ENCODE measurements at regions not wholly inside any gene's neighbourhood (a gene's known extent, or its start where the extent isn't known, plus 50 kb on each side); places are given as distances from the start of the nearest gene placed in this dataset.

DNA sequence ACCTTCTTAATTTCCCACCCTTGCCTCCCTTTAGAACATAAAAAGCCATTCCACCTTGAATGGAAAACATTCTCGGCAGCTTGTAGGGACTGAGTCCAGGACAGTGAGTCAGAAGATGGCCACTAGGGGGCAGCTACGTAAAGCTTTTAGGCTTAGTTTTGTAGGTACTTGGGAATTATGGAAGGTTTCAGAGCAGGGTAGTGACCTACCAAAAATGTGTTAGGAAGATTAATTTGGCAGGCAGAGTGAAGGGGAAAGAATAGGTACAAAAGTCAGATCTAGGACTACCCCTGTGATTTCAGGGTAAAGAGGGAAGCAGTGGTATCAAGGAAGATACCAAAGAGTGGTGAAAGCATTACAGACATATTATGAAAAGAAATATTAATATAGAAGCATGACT, 198.4 kb downstream of the NDFIP2 start:
- Mint-ChIP-seq H3K36me3 (ENCODE audit: low read depth) (peaks cover 4% of the 10 kb centered on the region), H3K4me1 (peaks cover 33% of the 10 kb centered on the region), H3K27ac (ENCODE audit: unreplicated experiment) (no peak overlapping the region), H3K27me3 (ENCODE audit: low read depth) (no peaks in the 10 kb centered on the region), H3K4me3 (no peak overlapping the region), H3K9me3 (peaks cover 8% of the 10 kb centered on the region)
- TF ChIP-seq, protein P1, sequence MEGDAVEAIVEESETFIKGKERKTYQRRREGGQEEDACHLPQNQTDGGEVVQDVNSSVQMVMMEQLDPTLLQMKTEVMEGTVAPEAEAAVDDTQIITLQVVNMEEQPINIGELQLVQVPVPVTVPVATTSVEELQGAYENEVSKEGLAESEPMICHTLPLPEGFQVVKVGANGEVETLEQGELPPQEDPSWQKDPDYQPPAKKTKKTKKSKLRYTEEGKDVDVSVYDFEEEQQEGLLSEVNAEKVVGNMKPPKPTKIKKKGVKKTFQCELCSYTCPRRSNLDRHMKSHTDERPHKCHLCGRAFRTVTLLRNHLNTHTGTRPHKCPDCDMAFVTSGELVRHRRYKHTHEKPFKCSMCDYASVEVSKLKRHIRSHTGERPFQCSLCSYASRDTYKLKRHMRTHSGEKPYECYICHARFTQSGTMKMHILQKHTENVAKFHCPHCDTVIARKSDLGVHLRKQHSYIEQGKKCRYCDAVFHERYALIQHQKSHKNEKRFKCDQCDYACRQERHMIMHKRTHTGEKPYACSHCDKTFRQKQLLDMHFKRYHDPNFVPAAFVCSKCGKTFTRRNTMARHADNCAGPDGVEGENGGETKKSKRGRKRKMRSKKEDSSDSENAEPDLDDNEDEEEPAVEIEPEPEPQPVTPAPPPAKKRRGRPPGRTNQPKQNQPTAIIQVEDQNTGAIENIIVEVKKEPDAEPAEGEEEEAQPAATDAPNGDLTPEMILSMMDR (conservative IDR thresholded peaks at IDR 0.05): peak; percentile 89
- peak; percentile 71 for DNase-seq (ENCODE audit: low read depth, low spot score)

DNA sequence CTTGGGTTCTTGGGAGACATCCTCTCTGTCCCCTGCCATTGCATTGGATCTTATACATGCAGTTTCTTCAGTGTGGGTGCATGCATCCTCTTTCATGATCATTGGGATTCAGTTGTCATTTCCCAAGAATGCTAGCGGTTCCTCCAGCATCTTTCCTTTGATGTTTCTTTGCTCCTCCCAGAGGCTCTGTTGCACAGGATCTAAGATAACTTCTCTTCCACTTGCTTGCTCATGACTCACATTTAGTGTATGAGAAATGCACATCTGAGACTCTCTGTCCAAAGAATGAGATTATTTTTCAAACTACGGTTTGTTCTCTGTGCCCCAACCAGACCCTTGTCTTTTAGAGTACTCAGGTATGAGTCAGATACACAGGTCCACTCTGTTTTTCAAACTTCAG, 197.1 kb downstream of the NDFIP2 start:
- no peaks in the 10 kb centered on the region for H3K27me3 Mint-ChIP-seq (ENCODE audit: low read depth)
- DNase-seq (ENCODE audit: low read depth, low spot score): no peak
- peaks cover 8% of the 10 kb centered on the region for H3K9me3 Mint-ChIP-seq
- peaks cover 4% of the 10 kb centered on the region for H3K36me3 Mint-ChIP-seq (ENCODE audit: low read depth)
- TF ChIP-seq, protein P1 (conservative IDR thresholded peaks at IDR 0.05): no peak
- peaks cover 45% of the 10 kb centered on the region for H3K4me1 Mint-ChIP-seq
- H3K27ac Mint-ChIP-seq (ENCODE audit: unreplicated experiment): no peak overlapping the region
- H3K4me3 Mint-ChIP-seq: no peak overlapping the region

DNA sequence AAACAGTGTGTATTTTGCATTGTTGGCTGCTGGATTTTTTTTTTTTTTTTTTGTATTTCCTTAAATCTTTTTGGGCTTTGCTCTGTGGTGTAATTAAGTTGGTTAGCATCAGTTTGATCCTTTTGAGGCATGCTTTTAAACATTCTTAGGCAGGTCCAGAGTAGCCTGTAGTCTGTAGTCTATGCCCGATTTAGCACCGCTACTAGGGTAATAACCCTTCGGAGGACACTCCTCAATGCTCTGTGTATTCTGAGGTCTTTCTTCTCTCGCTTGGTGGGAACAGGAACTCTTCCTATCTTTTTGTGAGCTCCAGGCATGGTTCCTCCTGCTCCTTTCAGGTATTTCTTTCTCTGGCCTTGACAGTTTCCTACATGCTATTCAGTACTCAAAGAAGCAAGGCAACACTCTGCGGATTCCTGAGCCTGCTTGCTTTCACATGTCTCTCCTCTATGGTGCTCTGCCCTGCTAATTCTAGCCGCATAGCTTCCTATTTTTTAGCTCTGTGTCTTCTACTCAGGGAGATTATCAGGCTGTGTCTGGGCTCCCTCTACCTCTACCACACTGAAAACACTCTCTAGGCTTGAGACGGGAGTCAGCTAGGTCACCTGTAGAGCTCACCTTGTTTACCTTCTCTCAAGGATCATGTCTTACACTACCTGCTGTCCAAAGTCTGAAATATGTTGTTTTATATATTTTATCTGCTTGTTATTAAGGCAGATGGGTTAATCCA, 195.1 kb downstream of the NDFIP2 start:
- Mint-ChIP-seq H3K9me3 (peaks cover 5% of the 10 kb centered on the region), H3K4me3 (no peak overlapping the region), H3K27ac (ENCODE audit: unreplicated experiment) (no peak overlapping the region), H3K27me3 (ENCODE audit: low read depth) (no peaks in the 10 kb centered on the region), H3K4me1 (peaks cover 50% of the 10 kb centered on the region), H3K36me3 (ENCODE audit: low read depth) (no peaks in the 10 kb centered on the region)
- TF ChIP-seq, protein P1 (conservative IDR thresholded peaks at IDR 0.05): no peak
- DNase-seq (ENCODE audit: low read depth, low spot score): no peak

DNA sequence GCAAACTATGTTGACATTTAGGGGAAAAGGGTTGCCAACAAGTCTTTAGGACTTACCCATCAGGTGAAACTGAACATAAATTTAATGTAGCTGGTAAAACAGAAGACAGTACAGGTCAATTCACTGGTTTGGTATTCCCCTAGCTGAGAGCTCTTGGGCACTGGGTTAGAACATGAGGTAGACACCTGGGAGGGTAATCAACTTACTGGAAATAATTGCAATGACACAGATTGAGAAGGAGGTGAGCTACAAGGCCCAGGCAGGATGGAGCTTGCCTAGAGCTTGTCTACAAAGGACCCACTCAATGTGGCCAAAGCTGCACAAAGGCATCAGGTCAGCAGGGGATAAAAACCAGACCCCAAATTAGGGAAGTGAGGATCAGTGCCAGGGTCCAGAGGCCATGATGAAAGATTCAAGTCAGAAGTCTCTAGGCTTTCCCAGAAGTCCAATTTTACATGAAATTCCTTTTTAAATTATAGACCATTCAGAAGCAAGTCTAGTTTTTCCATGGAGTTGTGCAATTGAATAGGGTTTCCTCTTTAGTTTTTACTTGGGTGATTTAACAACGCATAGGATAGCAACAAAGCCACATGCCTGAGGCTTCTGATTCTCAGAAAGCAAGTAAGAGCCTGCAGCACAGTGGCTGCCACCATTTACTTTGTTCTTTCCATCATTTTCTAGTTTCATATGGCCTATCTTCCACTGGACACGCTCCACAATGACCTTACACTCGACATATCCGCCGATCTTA, 194.0 kb downstream of the NDFIP2 start:
- no peak for DNase-seq (ENCODE audit: low read depth, low spot score)
- no peak overlapping the region for H3K4me3 Mint-ChIP-seq
- H3K9me3 Mint-ChIP-seq: peaks cover 5% of the 10 kb centered on the region
- H3K36me3 Mint-ChIP-seq (ENCODE audit: low read depth): no peaks in the 10 kb centered on the region
- no peaks in the 10 kb centered on the region for H3K27me3 Mint-ChIP-seq (ENCODE audit: low read depth)
- H3K4me1 Mint-ChIP-seq: peaks cover 58% of the 10 kb centered on the region
- TF ChIP-seq, protein P1 (conservative IDR thresholded peaks at IDR 0.05): no peak
- no peak overlapping the region for H3K27ac Mint-ChIP-seq (ENCODE audit: unreplicated experiment)

DNA sequence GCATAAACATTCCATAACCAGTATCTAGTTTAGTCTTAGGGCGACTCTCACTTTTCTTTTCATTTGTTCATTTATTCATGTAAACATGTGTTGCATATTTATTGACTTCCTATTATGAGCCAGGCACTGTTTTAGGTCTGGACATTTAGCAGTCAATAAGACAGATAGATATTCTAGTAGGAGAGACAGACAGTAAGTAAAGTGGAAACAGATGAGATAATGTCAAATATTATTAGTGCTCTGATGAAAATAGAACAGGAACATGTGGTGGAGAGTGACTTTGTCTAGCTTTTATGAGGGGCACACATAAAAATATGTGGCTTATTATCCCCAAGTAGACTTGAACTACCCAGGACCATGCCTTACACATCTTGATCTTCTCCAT, 193.0 kb downstream of the NDFIP2 start:
- H3K4me1 Mint-ChIP-seq: peaks cover 61% of the 10 kb centered on the region
- TF ChIP-seq, protein P1 (conservative IDR thresholded peaks at IDR 0.05): no peak
- no peaks in the 10 kb centered on the region for H3K36me3 Mint-ChIP-seq (ENCODE audit: low read depth)
- no peak overlapping the region for H3K27ac Mint-ChIP-seq (ENCODE audit: unreplicated experiment)
- H3K27me3 Mint-ChIP-seq (ENCODE audit: low read depth): no peaks in the 10 kb centered on the region
- no peak for DNase-seq (ENCODE audit: low read depth, low spot score)
- peaks cover 2% of the 10 kb centered on the region for H3K9me3 Mint-ChIP-seq
- H3K4me3 Mint-ChIP-seq: no peak overlapping the region

Data from neural crest cell (in vitro differentiated cells).